ENCODE measurements at regions not wholly inside any gene's neighbourhood (a gene's known extent, or its start where the extent isn't known, plus 50 kb on each side); places are given as distances from the start of the nearest gene placed in this dataset.

DNA sequence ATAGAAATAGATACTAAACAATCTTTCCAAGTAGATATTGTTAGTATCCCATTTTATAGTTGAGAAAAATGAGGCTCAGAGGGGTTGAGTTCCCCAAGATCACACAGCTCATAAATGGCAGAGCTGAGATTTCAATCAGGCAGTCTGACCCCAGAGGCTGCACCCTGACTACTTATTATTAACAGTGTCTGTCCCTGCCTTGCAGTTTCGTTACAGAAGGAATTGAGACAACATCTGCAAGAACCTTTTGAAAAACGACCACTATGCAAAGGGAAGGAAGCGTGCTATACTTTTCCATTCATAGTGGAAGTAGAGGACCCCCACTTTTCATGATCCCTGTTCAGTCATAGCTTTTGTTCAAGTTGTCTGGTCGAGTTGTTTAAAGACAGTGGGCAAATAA lies 53.2 kb upstream of the SEC11C start:
- DNase-seq: no peak

- no peak for DNase-seq
Observed at GRCh38 chr18:59087391-59087790, 52.3 kb upstream of the SEC11C start.

Measured in hypothalamus (tissue), 51 donors.